GM10266 (cell line): ENCODE measurements at regions not wholly inside any gene's neighbourhood (a gene's known extent, or its start where the extent isn't known, plus 50 kb on each side); places are given as distances from the start of the nearest gene placed in this dataset.

Experiments
- DNase-seq: peaks from one replicate; pipeline ENCODE4 v3.0.0; 2012; ENCODE audit errors: extremely low spot score
- CTCF ChIP-seq: IDR thresholded peaks from 2 replicates; pipeline ENCODE4 v1.5.1; 2012; ENCODE audit warnings: mild to moderate bottlenecking, low read depth; ENCODE audit not compliant: control insufficient read depth, insufficient read depth; ENCODE audit errors: missing control alignments

GRCh38 chr17:5816491-5817070 lies 232.3 kb upstream of the NLRP1 start:
- DNase-seq, result no peak
- TF ChIP-seq CTCF, result no peak

GRCh38 chr17:5817475-5818395 lies 233.4 kb upstream of the NLRP1 start:
- TF ChIP-seq CTCF, result no peak
- no peak for DNase-seq

DNA sequence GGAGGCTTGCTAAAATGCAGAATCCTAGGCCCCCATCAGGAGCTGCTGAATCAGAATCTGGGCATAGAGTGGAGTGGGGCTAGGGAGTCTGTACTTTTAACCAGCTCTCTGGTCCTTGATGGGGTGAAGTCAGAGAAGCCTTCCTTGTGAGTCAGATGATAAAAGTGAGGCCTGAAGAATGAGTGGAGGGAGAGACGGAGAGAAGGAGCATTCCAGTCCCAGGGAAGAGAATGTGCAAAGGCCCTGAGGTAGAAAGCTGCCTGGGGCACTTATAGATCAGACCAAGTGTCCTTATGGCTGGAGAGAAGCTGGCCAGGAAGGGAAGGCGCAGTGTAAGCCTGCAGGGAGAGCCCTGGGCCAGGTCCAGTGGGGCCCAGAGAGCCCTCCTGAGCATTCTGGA lies 235.1 kb upstream of the NLRP1 start:
- no peak for DNase-seq
- no peak for TF ChIP-seq CTCF

GRCh38 chr17:5819921-5820685 lies 235.8 kb upstream of the NLRP1 start:
- TF ChIP-seq CTCF, result no peak
- DNase-seq, result no peak

- DNase-seq, result no peak
- TF ChIP-seq CTCF, result no peak
These were observed 236.6 kb upstream of the NLRP1 start for GRCh38 chr17:5820721-5821456.

DNA sequence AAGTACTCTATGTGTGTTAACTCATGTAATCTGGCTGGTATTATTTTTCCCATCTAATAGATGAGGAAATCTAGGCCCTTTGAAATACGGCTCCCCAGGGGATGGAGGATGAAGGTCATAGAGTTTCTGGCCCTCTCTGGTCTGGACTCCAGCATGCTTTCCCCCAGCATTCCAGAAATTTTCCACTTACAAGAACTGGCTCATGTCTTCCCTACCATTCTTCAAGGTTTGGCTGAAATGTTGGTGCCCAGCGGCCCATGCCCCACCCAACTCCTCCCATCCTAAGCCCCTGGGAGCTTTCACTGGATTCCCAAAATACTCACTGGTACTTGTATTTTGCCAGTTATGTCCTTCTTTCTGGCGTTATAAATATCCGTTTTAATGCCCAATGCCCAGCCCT lies 237.5 kb upstream of the NLRP1 start:
- no peak for DNase-seq
- TF ChIP-seq CTCF, result no peak
